ENCODE measurements at regions not wholly inside any gene's neighbourhood (a gene's known extent, or its start where the extent isn't known, plus 50 kb on each side); places are given as distances from the start of the nearest gene placed in this dataset.

GRCh38 chr13:80116107-80116506 lies 224.8 kb downstream of the SPRY2 start:
- TF ChIP-seq EZH2phosphoT487 (IDR thresholded peaks at IDR 0.05; ENCODE audit: borderline replicate concordance) (no peak), CTCF (IDR thresholded peaks at IDR 0.05 in 2 of 3, conservative IDR thresholded peaks at IDR 0.05 in 1 of 3; ENCODE audit: borderline replicate concordance in 1 of 3, insufficient read depth in 1 of 3, low read depth in 2 of 3, low read length in 2 of 3) (no peak), REST (IDR thresholded peaks at IDR 0.05; ENCODE audit: low read depth) (no peak), ZFX (IDR thresholded peaks at IDR 0.05) (no peak), ZBTB33 (IDR thresholded peaks at IDR 0.05; ENCODE audit: extremely low read depth, insufficient replicate concordance, low read length) (no peak), FOSL1 (IDR thresholded peaks at IDR 0.05; ENCODE audit: low read depth) (no peak)
